ENCODE measurements at regions not wholly inside any gene's neighbourhood (a gene's known extent, or its start where the extent isn't known, plus 50 kb on each side); places are given as distances from the start of the nearest gene placed in this dataset.

- H3K36me3 Mint-ChIP-seq (ENCODE audit: low read depth), result no peaks in the 10 kb centered on the region
- H3K4me1 Mint-ChIP-seq (ENCODE audit: low read depth), result no peaks in the 10 kb centered on the region
- no peak overlapping the region for H3K27ac Mint-ChIP-seq
- no peak overlapping the region for H3K4me3 Mint-ChIP-seq
- intact Hi-C loops (cut with micrococcal nuclease), result no loop called here
- H3K9me3 Mint-ChIP-seq, result no peaks in the 10 kb centered on the region
- DNase-seq (ENCODE audit: low spot score), result no peak
- H3K27me3 Mint-ChIP-seq (ENCODE audit: insufficient read depth), result peaks cover 7% of the 10 kb centered on the region
These were observed 251.5 kb upstream of the MEX3C start for GRCh38 chr18:51448949-51449348.

GRCh38 chr18:51453594-51453993, 256.1 kb upstream of the MEX3C start:
- intact Hi-C loops (cut with micrococcal nuclease), result no loop called here
- Mint-ChIP-seq H3K4me1 (ENCODE audit: low read depth) (no peaks in the 10 kb centered on the region), H3K36me3 (ENCODE audit: low read depth) (no peaks in the 10 kb centered on the region)

GRCh38 chr18:51458861-51459260, 261.4 kb upstream of the MEX3C start:
- intact Hi-C loops (cut with micrococcal nuclease), result no loop called here

More at GRCh38 chr18:51453594-51453993, 256.1 kb upstream of the MEX3C start:
- Mint-ChIP-seq H3K27me3 (ENCODE audit: insufficient read depth) (peaks cover 4% of the 10 kb centered on the region), H3K4me3 (no peak overlapping the region), H3K27ac (no peak overlapping the region), H3K9me3 (no peaks in the 10 kb centered on the region)
- no peak for DNase-seq (ENCODE audit: low spot score)

GRCh38 chr18:51461956-51462355, 264.5 kb upstream of the MEX3C start:
- Mint-ChIP-seq H3K9me3 (no peaks in the 10 kb centered on the region), H3K27me3 (ENCODE audit: insufficient read depth) (peaks cover 7% of the 10 kb centered on the region), H3K4me3 (no peak overlapping the region), H3K27ac (no peak overlapping the region), H3K36me3 (ENCODE audit: low read depth) (no peaks in the 10 kb centered on the region), H3K4me1 (ENCODE audit: low read depth) (no peaks in the 10 kb centered on the region)
- no peak for DNase-seq (ENCODE audit: low spot score)
- intact Hi-C loops (cut with micrococcal nuclease), result no loop called here

More at GRCh38 chr18:51458861-51459260, 261.4 kb upstream of the MEX3C start:
- H3K36me3 Mint-ChIP-seq (ENCODE audit: low read depth), result no peaks in the 10 kb centered on the region
- DNase-seq (ENCODE audit: low spot score), result no peak
- no peaks in the 10 kb centered on the region for H3K4me1 Mint-ChIP-seq (ENCODE audit: low read depth)
- no peak overlapping the region for H3K4me3 Mint-ChIP-seq
- H3K9me3 Mint-ChIP-seq, result no peaks in the 10 kb centered on the region
- no peak overlapping the region for H3K27ac Mint-ChIP-seq
- peaks cover 9% of the 10 kb centered on the region for H3K27me3 Mint-ChIP-seq (ENCODE audit: insufficient read depth)

- intact Hi-C loops (cut with micrococcal nuclease), result no loop called here
- Mint-ChIP-seq H3K4me3 (no peak overlapping the region), H3K4me1 (ENCODE audit: low read depth) (no peaks in the 10 kb centered on the region), H3K9me3 (no peaks in the 10 kb centered on the region), H3K27me3 (ENCODE audit: insufficient read depth) (peaks cover 7% of the 10 kb centered on the region), H3K27ac (no peak overlapping the region), H3K36me3 (ENCODE audit: low read depth) (no peaks in the 10 kb centered on the region)
- DNase-seq (ENCODE audit: low spot score), result no peak
These were observed 266.1 kb upstream of the MEX3C start for GRCh38 chr18:51463483-51464136.

DNA sequence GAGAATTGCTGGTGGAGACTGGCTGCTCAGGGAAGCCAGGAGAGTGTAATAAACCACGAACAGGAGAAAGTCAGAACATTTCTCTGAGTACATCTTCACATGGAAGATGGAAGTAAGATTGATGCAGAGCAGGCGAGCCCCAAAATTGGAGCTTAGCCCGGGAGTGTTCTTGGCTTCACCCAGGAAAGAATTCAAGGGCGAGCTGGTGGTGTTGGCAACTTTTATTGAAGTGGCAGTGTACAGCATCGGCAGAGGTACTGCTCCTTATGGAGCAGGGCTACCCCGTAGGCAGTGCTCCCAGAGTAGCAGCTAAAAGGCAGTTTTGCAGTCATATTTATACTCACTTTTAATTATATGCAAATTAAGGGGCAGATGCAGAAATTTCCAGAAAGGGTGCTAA, 281.4 kb upstream of the MEX3C start:
- Mint-ChIP-seq H3K4me1 (ENCODE audit: low read depth) (no peaks in the 10 kb centered on the region), H3K27ac (no peak overlapping the region), H3K4me3 (no peak overlapping the region), H3K27me3 (ENCODE audit: insufficient read depth) (no peaks in the 10 kb centered on the region), H3K36me3 (ENCODE audit: low read depth) (no peaks in the 10 kb centered on the region), H3K9me3 (no peaks in the 10 kb centered on the region)
- intact Hi-C loops (cut with micrococcal nuclease), result no loop called here
- DNase-seq (ENCODE audit: low spot score), result no peak

DNA sequence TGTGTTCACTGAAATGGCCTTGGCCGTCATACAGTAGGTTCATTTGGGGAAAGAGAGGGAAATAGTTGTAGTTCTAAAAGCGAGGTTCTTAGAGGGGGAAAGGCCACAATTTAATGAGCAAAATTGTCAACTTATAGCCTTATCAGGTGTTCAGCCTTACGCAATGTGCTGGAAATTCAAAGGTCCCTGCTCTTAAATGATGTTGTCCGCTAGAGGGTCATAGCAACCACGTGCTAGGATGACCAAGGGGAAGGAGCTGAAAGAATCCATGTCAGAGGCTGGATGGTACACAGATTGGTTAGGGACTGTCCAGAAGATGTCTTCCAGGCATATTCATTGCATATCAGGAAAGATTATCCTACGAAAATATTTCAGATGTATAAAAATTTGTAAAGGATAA, 282.3 kb upstream of the MEX3C start:
- no peak overlapping the region for H3K4me3 Mint-ChIP-seq
- H3K9me3 Mint-ChIP-seq, result no peaks in the 10 kb centered on the region
- DNase-seq (ENCODE audit: low spot score), result no peak
- no peaks in the 10 kb centered on the region for H3K27me3 Mint-ChIP-seq (ENCODE audit: insufficient read depth)
- intact Hi-C loops (cut with micrococcal nuclease), result no loop called here
- H3K36me3 Mint-ChIP-seq (ENCODE audit: low read depth), result no peaks in the 10 kb centered on the region
- no peaks in the 10 kb centered on the region for H3K4me1 Mint-ChIP-seq (ENCODE audit: low read depth)
- no peak overlapping the region for H3K27ac Mint-ChIP-seq

DNA sequence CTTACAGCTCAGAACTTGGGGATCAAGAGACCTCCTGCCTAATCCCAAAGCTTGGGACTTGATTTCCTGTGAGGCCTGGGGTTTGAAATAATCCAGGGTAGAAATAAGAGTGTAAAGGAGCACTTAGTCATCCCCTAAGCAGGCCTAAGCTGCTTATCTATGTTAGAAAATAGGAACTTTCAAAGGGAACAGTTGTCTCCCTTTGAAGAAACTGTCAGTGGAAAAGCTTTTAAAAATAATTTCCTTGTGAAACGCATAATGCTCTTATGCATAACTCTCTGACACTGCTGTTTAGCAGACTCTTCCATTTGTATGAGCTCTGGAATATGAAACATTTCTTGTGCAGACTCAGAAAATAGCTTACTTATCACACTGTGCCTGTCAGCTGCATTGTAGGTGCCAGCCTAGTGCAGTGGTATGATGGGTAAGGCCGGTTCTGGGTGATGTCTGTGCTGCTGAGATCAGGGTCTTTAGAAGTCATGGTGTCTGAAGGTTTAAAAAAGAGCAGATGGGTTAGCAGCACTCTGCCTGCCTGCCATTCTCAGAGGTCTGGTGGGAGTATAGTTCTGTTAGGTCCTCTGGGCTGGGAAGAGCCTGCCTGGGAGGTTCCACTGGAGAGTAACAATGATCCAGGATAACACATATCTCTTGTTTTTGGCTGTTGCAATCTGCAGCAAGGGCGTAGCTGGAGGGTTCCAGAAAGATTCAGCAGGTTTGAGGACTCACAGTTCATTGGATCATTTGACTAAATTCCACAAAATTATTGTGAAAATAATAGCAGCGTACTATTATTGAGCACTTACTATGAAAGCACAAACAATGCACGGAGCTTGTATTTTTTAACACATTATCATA, 283.2 kb upstream of the MEX3C start:
- Mint-ChIP-seq H3K27ac (no peak overlapping the region), H3K9me3 (no peaks in the 10 kb centered on the region)

GRCh38 chr18:51486735-51487366, 289.4 kb upstream of the MEX3C start:
- H3K9me3 Mint-ChIP-seq, result no peaks in the 10 kb centered on the region
- no peaks in the 10 kb centered on the region for H3K4me1 Mint-ChIP-seq (ENCODE audit: low read depth)
- H3K4me3 Mint-ChIP-seq, result no peak overlapping the region
- H3K27me3 Mint-ChIP-seq (ENCODE audit: insufficient read depth), result peaks cover 2% of the 10 kb centered on the region
- H3K27ac Mint-ChIP-seq, result no peak overlapping the region
- intact Hi-C loops (cut with micrococcal nuclease), result no loop called here
- no peak for DNase-seq (ENCODE audit: low spot score)
- no peaks in the 10 kb centered on the region for H3K36me3 Mint-ChIP-seq (ENCODE audit: low read depth)

More for the DNA sequence above, 283.2 kb upstream of the MEX3C start:
- DNase-seq (ENCODE audit: low spot score), result no peak
- intact Hi-C loops (cut with micrococcal nuclease), result no loop called here
- Mint-ChIP-seq H3K27me3 (ENCODE audit: insufficient read depth) (no peaks in the 10 kb centered on the region), H3K4me1 (ENCODE audit: low read depth) (no peaks in the 10 kb centered on the region), H3K36me3 (ENCODE audit: low read depth) (no peaks in the 10 kb centered on the region), H3K4me3 (no peak overlapping the region)

DNA sequence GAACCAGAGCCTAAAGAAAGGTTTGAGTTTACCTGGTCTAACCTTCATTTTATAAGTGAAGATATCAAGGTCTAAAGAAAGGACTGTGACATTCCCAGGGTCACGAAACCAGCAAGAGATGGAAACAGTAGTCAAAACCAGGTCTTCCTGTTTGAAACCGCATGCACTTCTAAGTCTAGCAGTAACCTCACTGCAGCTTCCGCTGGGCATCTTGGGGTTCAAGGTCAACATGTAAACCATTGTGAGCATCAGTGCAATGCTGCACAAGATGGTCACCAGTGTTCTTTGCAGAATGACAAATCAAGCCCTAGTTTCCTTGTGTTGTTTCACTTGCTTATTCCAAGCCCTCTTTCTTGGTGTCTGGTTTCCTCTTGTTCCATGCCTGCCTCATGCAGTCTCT, 292.9 kb upstream of the MEX3C start:
- no peak overlapping the region for H3K27ac Mint-ChIP-seq
- no peak for DNase-seq (ENCODE audit: low spot score)
- H3K4me3 Mint-ChIP-seq, result no peak overlapping the region
- no peaks in the 10 kb centered on the region for H3K9me3 Mint-ChIP-seq
- no peaks in the 10 kb centered on the region for H3K4me1 Mint-ChIP-seq (ENCODE audit: low read depth)
- peaks cover 2% of the 10 kb centered on the region for H3K27me3 Mint-ChIP-seq (ENCODE audit: insufficient read depth)
- H3K36me3 Mint-ChIP-seq (ENCODE audit: low read depth), result no peaks in the 10 kb centered on the region
- intact Hi-C loops (cut with micrococcal nuclease), result no loop called here

DNA sequence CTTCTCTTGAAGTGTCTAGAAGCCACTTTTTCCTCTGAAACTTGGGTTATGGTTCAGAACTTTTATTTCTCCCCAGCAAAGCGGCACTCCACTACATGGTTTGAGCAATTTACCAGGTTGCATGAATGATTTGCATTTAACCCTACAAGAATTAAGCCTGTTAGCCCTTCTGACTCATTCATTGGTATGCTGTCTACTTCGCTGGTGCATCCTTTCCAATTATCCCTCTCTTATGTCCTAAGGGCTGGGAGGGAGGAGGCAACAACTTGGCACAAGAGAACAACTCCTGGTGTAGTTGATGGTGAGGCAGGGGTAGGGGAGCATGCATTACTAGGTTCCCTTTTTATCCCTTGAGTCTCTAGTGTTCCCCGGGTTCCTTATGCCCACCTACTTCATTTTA, 293.4 kb upstream of the MEX3C start:
- intact Hi-C loops (cut with micrococcal nuclease), result no loop called here
- DNase-seq (ENCODE audit: low spot score), result no peak
- Mint-ChIP-seq H3K4me3 (no peak overlapping the region), H3K4me1 (ENCODE audit: low read depth) (no peaks in the 10 kb centered on the region), H3K36me3 (ENCODE audit: low read depth) (no peaks in the 10 kb centered on the region), H3K9me3 (no peaks in the 10 kb centered on the region), H3K27me3 (ENCODE audit: insufficient read depth) (peaks cover 2% of the 10 kb centered on the region), H3K27ac (no peak overlapping the region)

GRCh38 chr18:51491678-51492372, 294.3 kb upstream of the MEX3C start:
- Mint-ChIP-seq H3K27ac (no peak overlapping the region), H3K36me3 (ENCODE audit: low read depth) (no peaks in the 10 kb centered on the region), H3K9me3 (no peaks in the 10 kb centered on the region), H3K4me3 (no peak overlapping the region), H3K4me1 (ENCODE audit: low read depth) (no peaks in the 10 kb centered on the region), H3K27me3 (ENCODE audit: insufficient read depth) (peaks cover 2% of the 10 kb centered on the region)
- no peak for DNase-seq (ENCODE audit: low spot score)
- intact Hi-C loops (cut with micrococcal nuclease), result no loop called here
